Heart left ventricle (tissue), 16 donors: ENCODE measurements at regions not wholly inside any gene's neighbourhood (a gene's known extent, or its start where the extent isn't known, plus 50 kb on each side); places are given as distances from the start of the nearest gene placed in this dataset.

Experiments used
- ATAC-seq, 4 donors: fragments of 200-7000 bp; cut with Tn5 transposase; one replicate each; pipeline ENCODE4 v1.9.1; 2020 to 2022; ENCODE audit warnings: moderate library complexity in 4 of 4, mild to moderate bottlenecking in 3 of 4, moderate number of reproducible peaks in 1 of 4
- DNase-seq, 5 donors: peaks; one replicate each; pipeline ENCODE4 v3.0.0-alpha.2; 2020
- H3K27ac ChIP-seq, 12 donors: fragments of 200-600 bp; sonication (generic) in 4 of 12; one replicate each; pipeline versions ENCODE4 v1.5.0 to v1.8.0; 2016 to 2022; ENCODE audit warnings: mild to moderate bottlenecking in 2 of 12
- H3K27me3 ChIP-seq, 9 donors: fragments of 200-600 bp; sonication (generic) in 2 of 9; one replicate each; pipeline versions ENCODE4 v1.5.1 to v1.8.0; 2016 to 2022; ENCODE audit warnings: mild to moderate bottlenecking in 3 of 9
- H3K36me3 ChIP-seq, 9 donors: fragments of 200-600 bp; sonication (generic) in 2 of 9; one replicate each; pipeline versions ENCODE4 v1.5.0 to v1.8.0; 2018 to 2022; ENCODE audit warnings: mild to moderate bottlenecking in 2 of 9
- H3K4me1 ChIP-seq, 12 donors: fragments of 200-600 bp; sonication (generic) in 4 of 12; one replicate each; pipeline versions ENCODE4 v1.5.0 to v1.8.0; 2016 to 2022; ENCODE audit warnings: mild to moderate bottlenecking in 3 of 12
- H3K4me3 ChIP-seq, 12 donors: fragments of 200-600 bp; sonication (generic) in 4 of 12; one replicate each; pipeline versions ENCODE4 v1.5.0 to v1.8.0; 2017 to 2022; ENCODE audit warnings: mild to moderate bottlenecking in 9 of 12, moderate library complexity in 4 of 12
- H3K9me3 ChIP-seq, 12 donors: fragments of 200-600 bp; sonication (generic) in 4 of 12; one replicate each; pipeline versions ENCODE4 v1.5.0 to v1.8.0; 2016 to 2022; ENCODE audit warnings: mild to moderate bottlenecking in 1 of 12
- CTCF ChIP-seq, 12 donors: fragments of 200-600 bp; sonication (generic) in 4 of 12; IDR thresholded peaks; one replicate each; pipeline versions ENCODE4 v1.5.0 to v1.8.0; 2018 to 2022; ENCODE audit warnings: antibody characterized with exemption in 12 of 12, mild to moderate bottlenecking in 5 of 12
- POLR2A ChIP-seq, 2 donors: fragments of 450-650 bp; IDR thresholded peaks; one replicate each; pipeline ENCODE4 v1.6.1; 2017; ENCODE audit warnings: antibody characterized with exemption in 2 of 2, mild to moderate bottlenecking in 2 of 2, moderate library complexity in 2 of 2
- WGBS, 4 donors: extraction: QIAGEN DNeasy Blood & Tissue Kit in 2 of 4; methylation state at CpG; one replicate each; pipeline versions ENCODE4 v1.1.5 to v1.1.7; 2013 to 2018; 5-methylcytosine and 5-hydroxymethylcytosine counted together
- intact Hi-C, 10 donors: fragments of 100-400 bp; cut with DNase I; formaldehyde crosslinking; loops; one replicate each; pipeline versions ENCODE4 v1.11.1 to v1.14.2; 2022
- donor health status: ischemic (EF 13 %, LVEDD 7.1; RV severe dilation, severe dysfunction).
- donor health status: healthy with polysubstance abuse.
- donor health status: DM: no; HTN: yes; CAD: no.
- donor health status: DM: no; HTN: no; CAD: no.
- donor health status: ischemic (EF 25% LVEDD 6.9; RV normal size, moderate dysfunction).
- donor health status: ischemic (EF 25% LVEDD 5.7; RV mildly dilated, moderate dysfunction).
- donor health status: healthy.
- donor health status: DM: yes; HTN: yes; CAD: no.
- donor health status: ischemic (EF 35%, LVEDD 5.7; RV mildly dilated, moderate dysfunction).
- donor health status: nonischemic (EF 11% LVEDD 7.7; RV severe dilation, severe dysfunction).
- donor health status: DM: yes; HTN: yes; CAD: no.
- donor health status: PGD.
- donor health status: ischemic (EF 29% LVEDD 5.4; RV normal size, mild dysfunction).
- donor health status: nonischemic (EF 23%, LVEDD 6.1; RV moderate dilation, normal function).

- Histone ChIP-seq H3K4me1 (peaks cover 0 to 20% (median 4%) of the 10 kb centered on the region in 12 donors), H3K36me3 (no peaks in the 10 kb centered on the region), H3K9me3 (no peaks in the 10 kb centered on the region), H3K27me3 (no peaks in the 10 kb centered on the region), H3K27ac (no peak overlapping the region), H3K4me3 (no peak overlapping the region)
- 68 to 90% (median 86%) methylated on average over 3 of the region's 3 CpGs for WGBS, 4 donors
- DNase-seq (no peak), ATAC-seq (no peak)
- TF ChIP-seq CTCF (IDR thresholded peaks at IDR 0.05) = peak in 1 of 12 donors; percentile 6
- no peak for TF ChIP-seq POLR2A (IDR thresholded peaks at IDR 0.05)
- intact Hi-C loops = no loop called here
Observed at GRCh38 chr15:38864122-38864521, 299.5 kb upstream of the RASGRP1 start.

- ATAC-seq (peak; percentile 65 to 89 (median 84)), DNase-seq (peak in 3 of 5 donors; percentile 6 to 68 (median 41))
- WGBS, 4 donors = 44 to 54% (median 47%) methylated on average over 8 to 9 of the region's 9 CpGs
- Histone ChIP-seq H3K4me3 (no peak overlapping the region), H3K27ac (no peak overlapping the region), H3K9me3 (peaks cover 0 to 6% (median 0%) of the 10 kb centered on the region in 12 donors), H3K27me3 (no peaks in the 10 kb centered on the region), H3K36me3 (no peaks in the 10 kb centered on the region), H3K4me1 (peaks cover 0 to 20% (median 4%) of the 10 kb centered on the region in 12 donors)
- intact Hi-C loops = no loop called here
- TF ChIP-seq CTCF (IDR thresholded peaks at IDR 0.05) (no peak), POLR2A (IDR thresholded peaks at IDR 0.05) (no peak)
Observed at GRCh38 chr15:38864827-38865581, 300.4 kb upstream of the RASGRP1 start.

- intact Hi-C loops = no loop called here
Observed at GRCh38 chr15:38867556-38867955, 302.9 kb upstream of the RASGRP1 start.

More at GRCh38 chr15:38867556-38867955, 302.9 kb upstream of the RASGRP1 start:
- Histone ChIP-seq H3K27ac (no peak overlapping the region), H3K27me3 (no peaks in the 10 kb centered on the region), H3K36me3 (no peaks in the 10 kb centered on the region), H3K4me3 (no peak overlapping the region), H3K9me3 (peaks cover 0 to 7% (median 0%) of the 10 kb centered on the region in 12 donors), H3K4me1 (peaks cover 0 to 20% (median 4%) of the 10 kb centered on the region in 12 donors)
- ATAC-seq = no peak
- WGBS, 4 donors = 85 to 92% (median 88%) methylated on average over 7 of the region's 7 CpGs
- TF ChIP-seq POLR2A (IDR thresholded peaks at IDR 0.05) (no peak), CTCF (IDR thresholded peaks at IDR 0.05) (no peak)
- DNase-seq = no peak
